ENCODE measurements at regions not wholly inside any gene's neighbourhood (a gene's known extent, or its start where the extent isn't known, plus 50 kb on each side); places are given as distances from the start of the nearest gene placed in this dataset.

DNA sequence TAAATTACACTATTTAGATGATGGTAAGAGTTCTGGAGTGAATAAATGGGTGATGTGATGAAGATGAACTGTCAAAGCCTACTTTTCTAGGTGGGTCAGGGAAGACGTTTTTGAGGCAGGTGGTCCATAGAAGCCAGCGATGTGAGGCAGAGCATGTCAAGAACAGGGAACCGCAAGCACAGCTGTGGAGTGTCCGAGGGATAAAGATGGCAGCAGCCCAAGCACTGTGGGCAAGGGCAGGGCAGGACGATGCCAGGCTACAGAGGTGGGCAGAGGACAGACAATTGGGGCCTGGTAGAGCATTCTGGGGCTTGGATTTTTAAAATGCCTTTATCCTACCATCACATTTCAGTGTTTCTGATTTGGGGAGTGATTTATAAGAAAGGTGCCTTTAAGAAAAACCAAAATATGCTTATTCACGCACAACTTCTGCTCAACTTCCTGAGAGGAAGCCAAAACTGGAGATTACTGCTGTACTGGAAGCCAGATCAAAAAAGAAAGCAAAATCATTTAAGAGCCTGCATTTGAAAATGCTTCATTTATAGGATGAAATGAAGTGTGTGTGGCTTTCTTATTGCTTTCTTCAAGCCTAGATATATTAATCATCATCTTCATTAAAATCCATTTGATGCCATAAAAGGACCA is 119.0 kb upstream of the WDR17 start (continued):
- TF ChIP-seq, protein P1, sequence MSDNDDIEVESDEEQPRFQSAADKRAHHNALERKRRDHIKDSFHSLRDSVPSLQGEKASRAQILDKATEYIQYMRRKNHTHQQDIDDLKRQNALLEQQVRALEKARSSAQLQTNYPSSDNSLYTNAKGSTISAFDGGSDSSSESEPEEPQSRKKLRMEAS (CRISPR knock-in tag; IDR thresholded peaks at IDR 0.05) = no peak
- TF ChIP-seq, protein P2, sequence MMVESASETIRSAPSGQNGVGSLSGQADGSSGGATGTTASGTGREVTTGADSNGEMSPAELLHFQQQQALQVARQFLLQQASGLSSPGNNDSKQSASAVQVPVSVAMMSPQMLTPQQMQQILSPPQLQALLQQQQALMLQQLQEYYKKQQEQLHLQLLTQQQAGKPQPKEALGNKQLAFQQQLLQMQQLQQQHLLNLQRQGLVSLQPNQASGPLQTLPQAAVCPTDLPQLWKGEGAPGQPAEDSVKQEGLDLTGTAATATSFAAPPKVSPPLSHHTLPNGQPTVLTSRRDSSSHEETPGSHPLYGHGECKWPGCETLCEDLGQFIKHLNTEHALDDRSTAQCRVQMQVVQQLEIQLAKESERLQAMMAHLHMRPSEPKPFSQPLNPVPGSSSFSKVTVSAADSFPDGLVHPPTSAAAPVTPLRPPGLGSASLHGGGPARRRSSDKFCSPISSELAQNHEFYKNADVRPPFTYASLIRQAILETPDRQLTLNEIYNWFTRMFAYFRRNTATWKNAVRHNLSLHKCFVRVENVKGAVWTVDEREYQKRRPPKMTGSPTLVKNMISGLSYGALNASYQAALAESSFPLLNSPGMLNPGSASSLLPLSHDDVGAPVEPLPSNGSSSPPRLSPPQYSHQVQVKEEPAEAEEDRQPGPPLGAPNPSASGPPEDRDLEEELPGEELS (CRISPR knock-in tag; IDR thresholded peaks at IDR 0.05) = no peak

DNA sequence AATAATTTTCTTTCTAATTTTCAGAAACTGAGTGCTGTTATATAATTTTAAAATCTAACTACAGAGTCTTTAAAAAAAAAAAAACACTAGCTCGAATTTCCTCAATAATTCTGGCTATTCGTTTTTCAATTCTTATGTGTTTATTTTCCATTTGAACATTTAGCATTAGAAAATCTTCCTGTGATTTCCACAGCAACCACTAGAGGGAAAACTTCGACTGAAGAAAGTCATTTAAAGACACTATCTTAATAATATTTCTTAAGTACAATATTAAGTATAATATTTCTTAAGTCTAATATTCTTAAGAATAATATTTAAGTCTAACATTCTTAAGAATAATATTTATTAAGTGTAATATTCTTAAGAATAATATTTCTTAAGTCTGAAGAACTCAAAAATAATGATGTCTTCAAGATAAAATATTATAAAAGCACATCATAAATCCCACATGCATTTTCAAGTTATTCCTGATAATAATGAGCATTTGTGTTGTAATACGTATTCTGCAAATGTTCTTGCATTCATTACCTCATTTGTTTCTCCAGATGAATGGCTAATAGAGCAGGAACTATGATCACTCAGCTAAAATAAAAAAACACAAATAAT is 118.4 kb upstream of the WDR17 start:
- Mint-ChIP-seq H3K4me3 (no peak overlapping the region), H3K27ac (no peak overlapping the region), H3K36me3 (no peaks in the 10 kb centered on the region), H3K9me3 (no peaks in the 10 kb centered on the region), H3K4me1 (peaks cover 16% of the 10 kb centered on the region), H3K27me3 (ENCODE audit: low read depth) (no peaks in the 10 kb centered on the region)
- DNase-seq (ENCODE audit: low spot score) = no peak
- ATAC-seq = no peak
- TF ChIP-seq, protein P3, sequence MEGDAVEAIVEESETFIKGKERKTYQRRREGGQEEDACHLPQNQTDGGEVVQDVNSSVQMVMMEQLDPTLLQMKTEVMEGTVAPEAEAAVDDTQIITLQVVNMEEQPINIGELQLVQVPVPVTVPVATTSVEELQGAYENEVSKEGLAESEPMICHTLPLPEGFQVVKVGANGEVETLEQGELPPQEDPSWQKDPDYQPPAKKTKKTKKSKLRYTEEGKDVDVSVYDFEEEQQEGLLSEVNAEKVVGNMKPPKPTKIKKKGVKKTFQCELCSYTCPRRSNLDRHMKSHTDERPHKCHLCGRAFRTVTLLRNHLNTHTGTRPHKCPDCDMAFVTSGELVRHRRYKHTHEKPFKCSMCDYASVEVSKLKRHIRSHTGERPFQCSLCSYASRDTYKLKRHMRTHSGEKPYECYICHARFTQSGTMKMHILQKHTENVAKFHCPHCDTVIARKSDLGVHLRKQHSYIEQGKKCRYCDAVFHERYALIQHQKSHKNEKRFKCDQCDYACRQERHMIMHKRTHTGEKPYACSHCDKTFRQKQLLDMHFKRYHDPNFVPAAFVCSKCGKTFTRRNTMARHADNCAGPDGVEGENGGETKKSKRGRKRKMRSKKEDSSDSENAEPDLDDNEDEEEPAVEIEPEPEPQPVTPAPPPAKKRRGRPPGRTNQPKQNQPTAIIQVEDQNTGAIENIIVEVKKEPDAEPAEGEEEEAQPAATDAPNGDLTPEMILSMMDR (IDR thresholded peaks at IDR 0.05) = peak; percentile 45
- TF ChIP-seq, protein P4, sequence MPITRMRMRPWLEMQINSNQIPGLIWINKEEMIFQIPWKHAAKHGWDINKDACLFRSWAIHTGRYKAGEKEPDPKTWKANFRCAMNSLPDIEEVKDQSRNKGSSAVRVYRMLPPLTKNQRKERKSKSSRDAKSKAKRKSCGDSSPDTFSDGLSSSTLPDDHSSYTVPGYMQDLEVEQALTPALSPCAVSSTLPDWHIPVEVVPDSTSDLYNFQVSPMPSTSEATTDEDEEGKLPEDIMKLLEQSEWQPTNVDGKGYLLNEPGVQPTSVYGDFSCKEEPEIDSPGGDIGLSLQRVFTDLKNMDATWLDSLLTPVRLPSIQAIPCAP (CRISPR knock-in tag; IDR thresholded peaks at IDR 0.05) = no peak
- POLR2A ChIA-PET = no interaction called here
- CTCF ChIA-PET = no interaction called here

DNA sequence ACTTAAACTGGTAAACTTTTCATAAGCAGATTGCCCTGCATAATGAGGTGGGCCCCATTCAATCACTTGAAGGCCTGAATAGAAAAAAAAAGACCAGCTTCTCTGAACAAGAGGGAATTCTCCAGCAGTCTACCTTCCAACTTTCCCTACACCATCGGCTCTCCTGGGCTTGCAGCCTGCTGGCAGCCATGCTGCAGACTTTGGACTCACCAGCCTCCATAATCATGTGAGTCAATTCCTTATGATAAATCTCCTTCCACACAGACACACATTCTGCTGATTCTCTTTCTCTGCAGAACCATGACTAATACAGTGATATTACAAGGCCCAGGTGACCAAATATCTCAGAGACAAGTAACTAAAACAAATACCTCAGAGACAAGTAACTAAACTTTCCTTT is 113.8 kb upstream of the WDR17 start:
- CTCF ChIA-PET = no interaction called here
- H3K4me3 Mint-ChIP-seq = no peak overlapping the region
- no peak overlapping the region for H3K27ac Mint-ChIP-seq
- no peaks in the 10 kb centered on the region for H3K36me3 Mint-ChIP-seq
- no peak for ATAC-seq
- H3K27me3 Mint-ChIP-seq (ENCODE audit: low read depth) = no peaks in the 10 kb centered on the region
- peaks cover 6% of the 10 kb centered on the region for H3K9me3 Mint-ChIP-seq
- no peak for DNase-seq (ENCODE audit: low spot score)
- peaks cover 3% of the 10 kb centered on the region; the same call in 1 of the 2 replicates for H3K4me1 Mint-ChIP-seq
- POLR2A ChIA-PET = no interaction called here
- no peak for TF ChIP-seq PRRX2 (CRISPR knock-in tag; IDR thresholded peaks at IDR 0.05)
- TF ChIP-seq, protein P5, sequence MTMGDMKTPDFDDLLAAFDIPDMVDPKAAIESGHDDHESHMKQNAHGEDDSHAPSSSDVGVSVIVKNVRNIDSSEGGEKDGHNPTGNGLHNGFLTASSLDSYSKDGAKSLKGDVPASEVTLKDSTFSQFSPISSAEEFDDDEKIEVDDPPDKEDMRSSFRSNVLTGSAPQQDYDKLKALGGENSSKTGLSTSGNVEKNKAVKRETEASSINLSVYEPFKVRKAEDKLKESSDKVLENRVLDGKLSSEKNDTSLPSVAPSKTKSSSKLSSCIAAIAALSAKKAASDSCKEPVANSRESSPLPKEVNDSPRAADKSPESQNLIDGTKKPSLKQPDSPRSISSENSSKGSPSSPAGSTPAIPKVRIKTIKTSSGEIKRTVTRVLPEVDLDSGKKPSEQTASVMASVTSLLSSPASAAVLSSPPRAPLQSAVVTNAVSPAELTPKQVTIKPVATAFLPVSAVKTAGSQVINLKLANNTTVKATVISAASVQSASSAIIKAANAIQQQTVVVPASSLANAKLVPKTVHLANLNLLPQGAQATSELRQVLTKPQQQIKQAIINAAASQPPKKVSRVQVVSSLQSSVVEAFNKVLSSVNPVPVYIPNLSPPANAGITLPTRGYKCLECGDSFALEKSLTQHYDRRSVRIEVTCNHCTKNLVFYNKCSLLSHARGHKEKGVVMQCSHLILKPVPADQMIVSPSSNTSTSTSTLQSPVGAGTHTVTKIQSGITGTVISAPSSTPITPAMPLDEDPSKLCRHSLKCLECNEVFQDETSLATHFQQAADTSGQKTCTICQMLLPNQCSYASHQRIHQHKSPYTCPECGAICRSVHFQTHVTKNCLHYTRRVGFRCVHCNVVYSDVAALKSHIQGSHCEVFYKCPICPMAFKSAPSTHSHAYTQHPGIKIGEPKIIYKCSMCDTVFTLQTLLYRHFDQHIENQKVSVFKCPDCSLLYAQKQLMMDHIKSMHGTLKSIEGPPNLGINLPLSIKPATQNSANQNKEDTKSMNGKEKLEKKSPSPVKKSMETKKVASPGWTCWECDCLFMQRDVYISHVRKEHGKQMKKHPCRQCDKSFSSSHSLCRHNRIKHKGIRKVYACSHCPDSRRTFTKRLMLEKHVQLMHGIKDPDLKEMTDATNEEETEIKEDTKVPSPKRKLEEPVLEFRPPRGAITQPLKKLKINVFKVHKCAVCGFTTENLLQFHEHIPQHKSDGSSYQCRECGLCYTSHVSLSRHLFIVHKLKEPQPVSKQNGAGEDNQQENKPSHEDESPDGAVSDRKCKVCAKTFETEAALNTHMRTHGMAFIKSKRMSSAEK (CRISPR knock-in tag; IDR thresholded peaks at IDR 0.05; ENCODE audit: borderline replicate concordance) = no peak
- TF ChIP-seq CBFB (CRISPR knock-in tag; IDR thresholded peaks at IDR 0.05; ENCODE audit: low read depth) = no peak
- TF ChIP-seq, protein P6, sequence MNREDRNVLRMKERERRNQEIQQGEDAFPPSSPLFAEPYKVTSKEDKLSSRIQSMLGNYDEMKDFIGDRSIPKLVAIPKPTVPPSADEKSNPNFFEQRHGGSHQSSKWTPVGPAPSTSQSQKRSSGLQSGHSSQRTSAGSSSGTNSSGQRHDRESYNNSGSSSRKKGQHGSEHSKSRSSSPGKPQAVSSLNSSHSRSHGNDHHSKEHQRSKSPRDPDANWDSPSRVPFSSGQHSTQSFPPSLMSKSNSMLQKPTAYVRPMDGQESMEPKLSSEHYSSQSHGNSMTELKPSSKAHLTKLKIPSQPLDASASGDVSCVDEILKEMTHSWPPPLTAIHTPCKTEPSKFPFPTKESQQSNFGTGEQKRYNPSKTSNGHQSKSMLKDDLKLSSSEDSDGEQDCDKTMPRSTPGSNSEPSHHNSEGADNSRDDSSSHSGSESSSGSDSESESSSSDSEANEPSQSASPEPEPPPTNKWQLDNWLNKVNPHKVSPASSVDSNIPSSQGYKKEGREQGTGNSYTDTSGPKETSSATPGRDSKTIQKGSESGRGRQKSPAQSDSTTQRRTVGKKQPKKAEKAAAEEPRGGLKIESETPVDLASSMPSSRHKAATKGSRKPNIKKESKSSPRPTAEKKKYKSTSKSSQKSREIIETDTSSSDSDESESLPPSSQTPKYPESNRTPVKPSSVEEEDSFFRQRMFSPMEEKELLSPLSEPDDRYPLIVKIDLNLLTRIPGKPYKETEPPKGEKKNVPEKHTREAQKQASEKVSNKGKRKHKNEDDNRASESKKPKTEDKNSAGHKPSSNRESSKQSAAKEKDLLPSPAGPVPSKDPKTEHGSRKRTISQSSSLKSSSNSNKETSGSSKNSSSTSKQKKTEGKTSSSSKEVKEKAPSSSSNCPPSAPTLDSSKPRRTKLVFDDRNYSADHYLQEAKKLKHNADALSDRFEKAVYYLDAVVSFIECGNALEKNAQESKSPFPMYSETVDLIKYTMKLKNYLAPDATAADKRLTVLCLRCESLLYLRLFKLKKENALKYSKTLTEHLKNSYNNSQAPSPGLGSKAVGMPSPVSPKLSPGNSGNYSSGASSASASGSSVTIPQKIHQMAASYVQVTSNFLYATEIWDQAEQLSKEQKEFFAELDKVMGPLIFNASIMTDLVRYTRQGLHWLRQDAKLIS (CRISPR knock-in tag; IDR thresholded peaks at IDR 0.05; ENCODE audit: borderline replicate concordance) = no peak
- TF ChIP-seq TEAD4 (CRISPR knock-in tag; IDR thresholded peaks at IDR 0.05) = no peak
- TF ChIP-seq, protein P7, sequence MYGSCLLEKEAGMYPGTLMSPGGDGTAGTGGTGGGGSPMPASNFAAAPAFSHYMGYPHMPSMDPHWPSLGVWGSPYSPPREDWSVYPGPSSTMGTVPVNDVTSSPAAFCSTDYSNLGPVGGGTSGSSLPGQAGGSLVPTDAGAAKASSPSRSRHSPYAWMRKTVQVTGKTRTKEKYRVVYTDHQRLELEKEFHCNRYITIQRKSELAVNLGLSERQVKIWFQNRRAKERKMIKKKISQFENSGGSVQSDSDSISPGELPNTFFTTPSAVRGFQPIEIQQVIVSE (CRISPR knock-in tag; IDR thresholded peaks at IDR 0.05; ENCODE audit: borderline replicate concordance) = no peak
- TF ChIP-seq ZNF121 (CRISPR knock-in tag; IDR thresholded peaks at IDR 0.05) = no peak
- TF ChIP-seq ZNF317 (CRISPR knock-in tag; IDR thresholded peaks at IDR 0.05; ENCODE audit: borderline replicate concordance, low read depth) = no peak
- no peak for TF ChIP-seq FOXK1 (CRISPR knock-in tag; IDR thresholded peaks at IDR 0.05)
- TF ChIP-seq, protein P8, sequence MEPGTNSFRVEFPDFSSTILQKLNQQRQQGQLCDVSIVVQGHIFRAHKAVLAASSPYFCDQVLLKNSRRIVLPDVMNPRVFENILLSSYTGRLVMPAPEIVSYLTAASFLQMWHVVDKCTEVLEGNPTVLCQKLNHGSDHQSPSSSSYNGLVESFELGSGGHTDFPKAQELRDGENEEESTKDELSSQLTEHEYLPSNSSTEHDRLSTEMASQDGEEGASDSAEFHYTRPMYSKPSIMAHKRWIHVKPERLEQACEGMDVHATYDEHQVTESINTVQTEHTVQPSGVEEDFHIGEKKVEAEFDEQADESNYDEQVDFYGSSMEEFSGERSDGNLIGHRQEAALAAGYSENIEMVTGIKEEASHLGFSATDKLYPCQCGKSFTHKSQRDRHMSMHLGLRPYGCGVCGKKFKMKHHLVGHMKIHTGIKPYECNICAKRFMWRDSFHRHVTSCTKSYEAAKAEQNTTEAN (CRISPR knock-in tag; IDR thresholded peaks at IDR 0.05) = no peak
- no peak for TF ChIP-seq NFATC4 (CRISPR knock-in tag; IDR thresholded peaks at IDR 0.05)

Data from WTC11 (cell line).